Upper lobe of left lung (tissue), 4 donors: ENCODE measurements at regions not wholly inside any gene's neighbourhood (a gene's known extent, or its start where the extent isn't known, plus 50 kb on each side); places are given as distances from the start of the nearest gene placed in this dataset.

Experiments
- EP300 ChIP-seq, 4 donors: sonication (generic); formaldehyde crosslinking; IDR thresholded peaks; one replicate each; pipeline ENCODE4 v1.5.1; 2017; ENCODE audit warnings: antibody characterized with exemption in 4 of 4, control low read depth in 2 of 4
- POLR2A ChIP-seq, 4 donors: fragments of 450-650 bp; IDR thresholded peaks; one replicate each; pipeline ENCODE4 v1.5.1; 2016 to 2017; ENCODE audit warnings: antibody characterized with exemption in 4 of 4, mild to moderate bottlenecking in 2 of 4
- POLR2AphosphoS5 ChIP-seq, 2 donors: sonication (generic); formaldehyde crosslinking; IDR thresholded peaks; one replicate each; pipeline ENCODE4 v1.5.1; 2017; ENCODE audit warnings: antibody characterized with exemption in 2 of 2
- TF ChIP-seq, protein P1 (sequence below), 6 experiments: fragments of 450-650 bp in 4 of 6; fragments of 200-600 bp in 2 of 6; sonication (generic) in 2 of 6; IDR thresholded peaks; one replicate each; pipeline ENCODE4 v1.5.1; 2016 to 2019; ENCODE audit warnings: antibody characterized with exemption in 6 of 6

DNA sequence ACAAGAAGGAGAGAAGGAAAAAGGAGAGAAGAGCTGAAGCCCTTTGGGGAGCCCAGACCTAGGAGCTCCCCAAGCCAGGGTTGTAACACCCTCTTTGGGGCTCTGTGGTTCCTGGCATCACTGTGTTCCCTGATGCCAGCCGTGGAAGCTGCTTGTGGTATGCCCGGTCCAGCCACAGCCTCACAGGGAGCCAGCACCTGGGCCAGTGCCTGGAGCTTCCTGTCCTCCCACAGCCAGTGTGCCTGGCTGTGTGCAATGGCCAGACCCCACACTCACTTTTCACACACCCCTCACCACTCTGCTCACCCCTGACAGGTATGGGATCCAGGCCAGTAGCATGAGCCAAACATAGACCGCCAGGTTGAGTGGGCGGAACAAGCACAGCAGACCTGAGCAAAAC, 834.7 kb downstream of the FLRT2 start:
- TF ChIP-seq, protein P1, sequence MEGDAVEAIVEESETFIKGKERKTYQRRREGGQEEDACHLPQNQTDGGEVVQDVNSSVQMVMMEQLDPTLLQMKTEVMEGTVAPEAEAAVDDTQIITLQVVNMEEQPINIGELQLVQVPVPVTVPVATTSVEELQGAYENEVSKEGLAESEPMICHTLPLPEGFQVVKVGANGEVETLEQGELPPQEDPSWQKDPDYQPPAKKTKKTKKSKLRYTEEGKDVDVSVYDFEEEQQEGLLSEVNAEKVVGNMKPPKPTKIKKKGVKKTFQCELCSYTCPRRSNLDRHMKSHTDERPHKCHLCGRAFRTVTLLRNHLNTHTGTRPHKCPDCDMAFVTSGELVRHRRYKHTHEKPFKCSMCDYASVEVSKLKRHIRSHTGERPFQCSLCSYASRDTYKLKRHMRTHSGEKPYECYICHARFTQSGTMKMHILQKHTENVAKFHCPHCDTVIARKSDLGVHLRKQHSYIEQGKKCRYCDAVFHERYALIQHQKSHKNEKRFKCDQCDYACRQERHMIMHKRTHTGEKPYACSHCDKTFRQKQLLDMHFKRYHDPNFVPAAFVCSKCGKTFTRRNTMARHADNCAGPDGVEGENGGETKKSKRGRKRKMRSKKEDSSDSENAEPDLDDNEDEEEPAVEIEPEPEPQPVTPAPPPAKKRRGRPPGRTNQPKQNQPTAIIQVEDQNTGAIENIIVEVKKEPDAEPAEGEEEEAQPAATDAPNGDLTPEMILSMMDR (IDR thresholded peaks at IDR 0.05), result no peak
- TF ChIP-seq EP300 (IDR thresholded peaks at IDR 0.05), result no peak
- TF ChIP-seq POLR2AphosphoS5 (IDR thresholded peaks at IDR 0.05), result no peak
- no peak for TF ChIP-seq POLR2A (IDR thresholded peaks at IDR 0.05)
